ENCODE measurements at regions not wholly inside any gene's neighbourhood (a gene's known extent, or its start where the extent isn't known, plus 50 kb on each side); places are given as distances from the start of the nearest gene placed in this dataset.
"Not testable (repeated sequence)": the region's sequence is repeated elsewhere in the genome, so short reads cannot be mapped to it uniquely, and the experiment has no call there.

DNA sequence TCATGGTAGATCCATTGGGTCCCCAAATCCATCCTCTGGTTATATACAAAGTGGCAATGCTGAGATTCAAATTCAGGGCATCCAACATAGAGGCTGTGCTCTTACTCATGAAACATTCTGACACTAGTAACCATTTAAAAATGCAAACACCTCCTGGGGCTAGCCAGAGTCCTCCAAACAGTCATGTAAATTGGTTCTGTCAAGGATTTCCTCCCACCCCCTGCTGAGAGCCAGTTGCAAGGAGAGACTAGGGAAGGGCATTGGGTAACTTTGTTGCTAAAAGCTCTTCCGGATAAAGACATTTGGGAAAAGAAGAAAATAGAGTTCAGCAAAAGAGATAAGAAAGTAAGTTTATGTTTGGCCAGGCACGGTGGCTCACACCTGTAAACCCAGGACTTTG, 58.3 kb downstream of the ART5 start:
- not testable (repeated sequence) for DNase-seq

DNA sequence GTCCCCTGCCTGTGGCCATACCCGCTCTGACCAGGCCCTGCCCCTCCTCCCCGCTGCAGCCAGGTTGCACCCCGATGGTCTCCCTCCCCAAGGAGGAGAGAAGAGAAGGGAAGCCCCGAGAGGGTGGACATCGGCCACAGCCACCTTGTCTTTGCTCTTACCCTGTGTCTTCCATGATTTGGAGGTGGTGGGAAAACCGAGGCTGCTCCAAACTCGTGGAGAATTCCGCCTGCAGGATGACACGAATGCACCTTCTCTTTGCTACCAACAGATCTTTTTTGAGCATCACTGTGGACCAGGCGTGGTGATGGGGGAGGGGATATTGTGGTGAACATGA, 60.4 kb downstream of the ART5 start:
- DNase-seq, result not testable (repeated sequence)

DNA sequence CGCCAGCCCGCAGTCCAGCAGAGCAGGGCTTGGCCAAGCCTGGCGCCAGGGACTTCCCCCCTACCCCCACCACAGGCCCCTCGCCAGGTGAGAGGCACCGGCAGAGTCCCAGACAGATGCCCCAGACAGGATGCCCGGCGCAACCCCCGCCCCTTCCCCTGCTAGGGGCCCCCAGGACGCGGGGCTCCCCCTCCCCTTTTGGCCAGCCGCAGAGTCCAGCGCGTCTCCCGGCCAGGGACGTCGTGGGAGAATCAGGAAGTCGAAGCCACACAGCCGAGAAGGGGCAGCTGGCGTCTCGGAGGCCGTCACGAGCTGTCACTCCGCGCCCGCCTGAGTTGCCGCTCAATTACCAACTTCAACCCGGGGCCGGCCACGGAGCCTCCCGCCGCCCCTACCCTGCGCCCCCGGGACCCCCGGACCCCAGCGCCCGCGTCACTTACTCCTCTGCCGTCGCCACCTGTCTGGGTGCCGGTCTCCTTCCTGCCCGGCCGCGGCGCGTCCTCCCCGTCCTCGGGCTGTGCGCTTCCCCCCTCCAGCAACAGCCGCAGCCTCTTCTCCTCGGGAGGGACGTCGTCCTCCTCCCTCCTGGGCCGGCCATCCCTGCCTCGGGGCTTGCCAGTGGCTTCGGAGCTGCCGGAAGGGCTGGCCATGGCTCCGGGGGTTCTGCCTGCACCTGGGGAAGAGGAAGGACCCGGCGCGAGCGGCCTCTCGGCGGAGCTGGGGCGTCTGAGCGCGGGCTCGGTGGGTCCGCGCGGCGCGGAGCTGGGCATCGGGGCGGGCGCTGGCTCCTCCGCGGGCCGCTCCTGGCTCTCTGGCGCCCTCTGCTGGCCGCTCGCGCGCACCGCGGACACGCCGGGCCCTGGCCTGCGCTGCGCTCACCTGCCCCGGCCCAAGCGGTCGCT, 61.1 kb downstream of the ART5 start:
- DNase-seq, result peak; percentile 72 to 75

DNA sequence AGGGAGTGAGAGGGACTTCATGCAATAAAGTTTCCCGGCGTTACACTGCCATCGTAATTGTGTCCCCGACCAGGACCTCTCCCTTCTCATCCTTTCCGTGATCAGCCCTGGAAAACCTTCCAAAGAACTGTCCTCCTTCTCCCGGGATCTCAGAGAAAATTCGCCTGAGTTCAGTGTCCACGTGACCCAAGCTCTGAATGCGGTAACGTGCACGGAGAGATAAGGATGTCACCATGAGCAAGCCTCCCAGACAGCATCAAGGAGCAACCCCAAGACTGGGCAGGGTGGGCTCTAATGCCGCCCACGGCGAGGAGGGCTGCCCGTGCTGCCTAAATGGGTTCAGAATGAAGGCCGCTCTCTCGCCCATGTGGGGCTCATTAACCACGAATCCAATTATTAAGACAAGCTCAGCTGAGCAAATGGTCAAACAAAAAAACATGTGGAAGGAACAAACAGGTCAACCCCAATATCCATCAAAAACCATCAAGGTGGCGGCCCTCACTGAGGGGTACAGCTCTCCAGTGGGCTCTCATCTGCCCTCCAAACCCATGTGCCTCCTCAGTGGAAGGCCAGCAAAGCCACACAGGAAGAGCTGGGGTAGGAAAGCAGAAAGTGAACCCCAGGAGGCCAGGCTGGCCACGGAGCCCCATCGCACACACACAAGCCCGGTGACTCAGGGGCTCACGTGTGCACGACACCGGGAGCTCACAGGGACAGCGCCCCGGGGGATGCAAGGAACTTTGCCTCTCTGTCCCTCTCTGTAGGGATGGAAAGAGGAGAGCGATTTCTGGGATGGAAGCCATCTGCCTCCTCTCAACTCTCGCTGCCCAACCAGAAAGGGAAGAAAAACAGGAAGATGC, 62.0 kb downstream of the ART5 start:
- DNase-seq, result not testable (repeated sequence)

DNA sequence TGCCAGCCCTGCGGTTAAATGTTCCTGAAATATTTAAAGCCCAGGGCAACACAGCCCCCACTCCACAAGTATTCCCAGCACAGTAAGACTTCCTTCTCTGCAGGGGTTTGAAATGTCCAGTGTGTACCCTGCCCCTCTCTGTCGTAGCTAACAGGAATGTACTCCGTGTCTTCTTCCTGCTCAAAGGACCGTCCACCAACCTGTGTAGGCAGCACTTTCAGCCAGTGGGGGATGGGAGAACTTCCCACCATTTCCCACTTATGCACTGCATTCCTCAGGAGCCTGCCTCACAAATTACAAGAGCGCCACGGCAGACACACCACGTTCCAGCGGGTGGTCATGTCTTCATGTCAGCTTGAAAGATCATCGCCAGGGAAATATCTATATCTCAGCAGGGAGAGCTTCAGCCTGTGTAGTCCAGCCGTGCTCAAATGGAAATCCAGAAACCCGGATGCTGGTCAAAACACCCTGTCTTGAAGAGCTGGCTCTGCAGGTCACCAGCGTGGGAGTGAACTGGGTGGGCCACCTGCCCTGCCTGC, 65.7 kb downstream of the ART5 start:
- DNase-seq, result not testable (repeated sequence)

DNA sequence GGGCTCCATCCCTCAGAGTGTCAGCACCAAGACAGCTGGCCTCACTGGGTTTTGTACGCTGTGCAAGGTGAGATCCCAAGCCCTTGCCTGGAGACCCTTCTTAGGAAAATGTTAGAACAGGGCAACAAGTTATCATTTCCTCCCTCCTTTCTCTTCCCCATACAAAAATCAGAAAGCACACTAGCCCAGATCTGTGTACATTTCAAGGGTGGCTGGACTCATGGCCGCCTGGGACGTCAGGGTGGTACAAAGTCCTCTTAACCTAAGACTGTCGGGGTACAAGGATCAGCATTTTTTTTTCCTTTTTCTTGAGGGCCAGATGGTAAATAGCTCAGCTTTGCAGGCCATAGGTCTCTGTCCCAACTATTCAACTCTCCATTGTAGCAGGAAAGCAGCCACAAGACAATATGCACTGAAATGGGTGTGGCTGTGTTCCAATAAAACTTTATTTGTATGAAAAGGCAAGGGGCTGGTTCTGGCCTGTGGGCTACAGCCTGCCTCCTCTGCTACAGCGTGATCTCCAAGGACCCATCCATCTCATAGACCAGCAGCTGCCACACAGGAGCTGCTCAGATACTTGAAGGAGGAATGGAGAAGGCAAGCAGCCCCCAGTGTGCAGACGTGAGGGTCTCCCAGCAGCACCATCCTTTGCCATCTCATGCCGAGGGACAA, 68.7 kb downstream of the ART5 start:
- not testable (repeated sequence) for DNase-seq

DNA sequence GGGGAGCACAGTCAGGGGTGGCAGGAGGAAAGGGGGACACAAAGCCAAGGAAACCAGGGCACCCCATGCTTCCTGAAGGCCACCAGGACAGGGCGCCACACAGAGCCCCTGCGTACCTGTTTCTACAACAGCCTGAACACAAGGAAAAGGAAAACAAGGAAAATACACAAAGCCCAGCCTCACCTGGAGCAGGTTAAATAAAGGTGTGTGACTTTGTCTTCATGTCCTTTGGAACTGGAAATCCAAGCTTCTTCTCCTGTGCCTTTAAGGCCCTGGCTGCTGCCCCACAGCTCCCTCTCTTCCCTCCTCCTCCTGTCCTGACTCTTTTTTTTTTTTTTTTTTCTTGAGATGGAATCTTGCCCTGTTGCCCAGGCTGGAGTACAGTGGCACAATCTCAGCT, 70.0 kb downstream of the ART5 start:
- DNase-seq, result not testable (repeated sequence)

DNA sequence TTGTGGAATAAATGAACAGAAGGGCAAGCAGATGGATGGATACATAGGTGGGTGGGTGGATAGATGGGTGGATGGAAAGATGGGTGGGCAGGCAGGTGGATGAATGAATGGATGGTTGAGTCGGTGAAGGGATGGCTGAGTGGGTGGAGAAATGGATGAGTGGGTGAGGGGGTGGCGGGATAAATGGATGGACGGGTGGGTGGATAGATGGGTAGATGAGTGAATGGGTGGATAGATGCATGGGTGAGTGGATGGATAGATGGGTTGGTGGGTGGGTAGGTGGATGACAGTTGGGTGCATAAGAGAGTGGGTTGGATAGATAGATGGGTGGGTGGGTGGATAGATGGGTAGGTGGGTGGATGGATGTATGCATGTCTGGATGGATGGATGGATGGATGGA, 76.0 kb downstream of the ART5 start:
- DNase-seq, result not testable (repeated sequence)

DNA sequence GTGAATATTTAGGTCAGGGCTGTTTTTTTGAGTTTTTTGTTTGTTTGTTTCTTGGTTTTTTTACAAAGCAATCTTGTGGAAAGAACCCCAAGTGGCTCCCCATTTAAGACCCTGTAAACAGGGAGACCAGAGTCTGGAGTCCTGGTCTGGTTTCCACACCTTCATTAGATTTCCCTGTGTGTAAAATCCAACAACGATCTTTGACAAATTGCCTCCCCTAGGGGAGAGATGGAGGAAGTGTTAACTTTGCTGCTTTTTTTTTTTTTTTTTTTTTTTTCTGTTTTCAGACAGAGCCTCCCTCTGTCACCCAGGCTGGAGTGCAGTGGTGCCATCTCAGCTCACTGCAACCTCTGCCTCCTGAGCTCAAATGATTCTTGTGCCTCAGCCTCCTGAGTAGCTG, 77.4 kb downstream of the ART5 start:
- DNase-seq, result not testable (repeated sequence)

DNA sequence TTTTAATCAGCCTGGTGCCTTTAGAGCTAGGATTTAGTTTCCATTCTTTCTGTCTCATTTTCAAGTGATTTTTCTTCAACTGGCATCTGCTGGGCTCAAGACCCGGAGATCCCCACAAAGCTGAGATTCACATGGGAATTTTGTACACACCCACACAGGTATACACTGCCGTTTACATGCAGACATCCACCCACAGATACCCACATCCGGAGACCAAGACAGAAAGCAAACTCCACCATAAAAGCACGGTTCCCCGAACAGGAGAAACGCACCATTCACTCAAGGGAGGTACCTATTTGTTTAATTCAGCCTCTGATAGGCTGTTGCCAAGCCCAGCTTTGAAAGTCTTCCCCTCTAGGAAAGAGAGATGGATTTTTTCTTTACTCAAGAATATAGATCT, 87.2 kb downstream of the ART5 start:
- peak; percentile 7 to 44 for DNase-seq

DNA sequence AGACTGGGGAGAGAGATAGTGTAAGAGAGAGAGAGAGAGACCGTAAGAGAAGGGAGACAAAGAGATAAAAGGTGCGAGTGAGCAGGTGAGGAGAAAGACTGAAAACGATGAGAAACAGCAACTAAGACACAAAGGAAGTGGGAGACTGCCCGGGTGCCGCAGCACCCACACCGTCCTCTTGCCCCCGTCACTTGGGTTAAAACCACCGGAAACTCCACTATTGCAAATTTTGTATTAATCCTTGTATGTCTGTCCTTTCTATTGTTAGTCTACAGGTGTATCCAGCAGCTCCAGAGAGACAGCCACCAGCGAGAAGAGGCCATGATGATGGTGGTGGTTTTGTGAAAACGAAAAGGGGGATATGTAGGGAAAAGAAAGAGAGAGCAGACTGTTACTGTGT, 96.8 kb downstream of the ART5 start:
- DNase-seq, result not testable (repeated sequence)

DNA sequence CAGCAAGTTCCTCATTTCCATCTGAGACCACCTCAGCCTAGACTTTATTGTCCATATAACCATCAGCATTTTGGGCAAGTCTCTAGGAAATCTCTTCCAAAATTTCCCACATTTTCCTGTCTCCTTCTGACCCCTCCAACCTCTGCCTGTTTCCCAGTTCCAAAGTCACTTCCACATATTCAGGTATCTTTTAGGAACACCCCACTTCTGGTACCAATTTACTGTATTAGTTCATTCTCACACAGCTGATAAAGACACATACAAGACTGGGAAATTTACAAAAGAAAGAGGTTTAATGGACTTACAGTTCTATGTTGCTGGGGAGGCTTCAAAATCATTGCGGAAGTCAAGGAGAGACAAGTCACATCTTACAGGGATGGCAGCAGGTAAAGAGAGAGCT, 103.6 kb downstream of the ART5 start:
- not testable (repeated sequence) for DNase-seq

DNA sequence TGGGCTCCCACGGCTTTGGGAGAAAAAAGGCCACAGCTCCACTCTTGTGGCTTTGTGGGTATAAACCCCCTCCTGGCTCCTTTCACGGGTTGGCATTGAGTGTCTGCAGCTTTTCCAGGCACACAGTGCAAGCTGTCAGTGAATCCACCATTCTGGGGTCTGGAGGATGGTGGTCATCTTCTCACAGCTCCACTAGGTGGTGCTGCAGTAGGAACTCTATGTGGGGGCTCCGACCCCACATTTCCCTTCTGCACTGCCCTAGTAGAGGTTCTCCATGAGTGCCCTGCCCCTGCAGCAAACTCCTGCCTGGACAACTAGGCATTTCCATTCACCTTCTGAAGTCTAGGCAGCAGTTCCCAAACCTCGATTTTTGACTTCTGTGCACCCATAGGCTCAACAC, 104.5 kb downstream of the ART5 start:
- DNase-seq, result not testable (repeated sequence)

DNA sequence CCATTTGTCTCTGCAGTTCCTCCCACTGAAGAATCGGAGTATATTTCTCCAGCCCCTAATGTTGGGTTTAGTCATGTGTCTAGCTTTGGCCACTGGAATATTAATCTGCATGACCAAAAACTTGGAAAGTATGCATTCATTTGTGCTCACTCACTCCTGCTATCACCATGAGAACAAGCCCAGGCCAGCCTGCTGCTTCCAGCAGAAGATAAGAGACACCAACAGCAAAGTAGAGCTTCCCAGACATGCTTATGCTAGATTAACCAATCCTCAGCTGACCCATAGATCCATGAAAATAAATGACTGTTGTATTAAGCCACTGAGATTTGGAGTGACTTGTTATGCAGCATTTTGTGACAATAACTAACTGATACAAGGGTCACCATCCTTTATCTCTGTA, 108.8 kb downstream of the ART5 start:
- DNase-seq, result not testable (repeated sequence)

DNA sequence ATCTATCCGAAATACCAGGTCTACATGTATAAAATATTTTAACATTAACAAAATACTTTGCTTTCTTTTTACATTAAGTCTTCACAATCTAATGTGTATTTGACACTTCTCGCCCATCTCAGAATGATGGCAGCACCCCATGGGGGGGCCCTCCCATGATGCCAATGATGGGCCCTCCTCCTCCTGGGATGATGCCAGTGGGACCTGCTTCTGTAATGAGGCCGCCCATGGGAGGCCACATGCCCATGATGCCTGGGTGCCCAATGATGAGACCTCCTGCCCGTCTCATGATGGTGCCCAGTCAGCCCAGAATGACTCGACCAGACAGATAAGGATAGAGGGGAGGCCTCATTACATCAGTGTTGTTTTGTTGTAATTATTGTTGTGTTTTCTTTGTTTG, 110.5 kb downstream of the ART5 start:
- not testable (repeated sequence) for DNase-seq

DNA sequence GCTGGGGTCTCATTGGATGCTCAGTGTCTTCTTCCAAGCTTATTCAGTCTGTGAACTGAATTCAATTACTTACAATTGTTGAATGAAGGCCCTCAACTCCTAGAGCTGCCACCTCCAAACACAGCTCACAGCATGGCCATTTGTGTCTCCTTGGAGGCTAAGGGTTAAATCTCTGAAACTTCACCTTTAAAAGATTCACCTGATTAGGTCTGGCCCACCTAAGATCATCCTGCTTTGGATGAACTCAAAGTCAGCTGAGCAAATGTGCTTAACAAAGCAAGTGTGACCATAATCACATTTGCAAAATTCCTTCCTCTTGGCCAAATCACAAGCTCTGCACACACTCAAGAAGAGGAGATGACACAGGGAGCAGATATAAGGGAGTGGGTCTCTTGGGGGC, 118.2 kb downstream of the ART5 start:
- not testable (repeated sequence) for DNase-seq

DNA sequence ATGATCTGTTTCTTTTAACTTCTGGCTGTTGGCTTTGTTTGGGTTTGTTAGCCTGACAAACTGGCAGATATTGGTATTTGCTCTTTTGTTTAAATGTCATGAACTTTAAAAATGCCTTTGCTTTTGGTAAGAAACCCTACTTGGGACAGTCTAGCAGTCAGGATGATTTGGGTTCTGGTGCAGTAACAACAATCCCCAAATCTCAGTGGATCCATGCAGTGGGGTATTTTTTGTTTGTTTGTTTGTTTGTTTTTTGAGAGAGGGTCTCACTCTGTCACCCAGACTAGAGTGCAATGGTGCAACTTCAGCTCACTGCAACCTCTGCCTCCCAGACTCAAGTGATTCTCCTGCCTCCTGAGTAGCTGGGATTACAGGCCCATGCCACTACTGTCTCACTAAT, 120.9 kb downstream of the ART5 start:
- DNase-seq, result not testable (repeated sequence)

DNA sequence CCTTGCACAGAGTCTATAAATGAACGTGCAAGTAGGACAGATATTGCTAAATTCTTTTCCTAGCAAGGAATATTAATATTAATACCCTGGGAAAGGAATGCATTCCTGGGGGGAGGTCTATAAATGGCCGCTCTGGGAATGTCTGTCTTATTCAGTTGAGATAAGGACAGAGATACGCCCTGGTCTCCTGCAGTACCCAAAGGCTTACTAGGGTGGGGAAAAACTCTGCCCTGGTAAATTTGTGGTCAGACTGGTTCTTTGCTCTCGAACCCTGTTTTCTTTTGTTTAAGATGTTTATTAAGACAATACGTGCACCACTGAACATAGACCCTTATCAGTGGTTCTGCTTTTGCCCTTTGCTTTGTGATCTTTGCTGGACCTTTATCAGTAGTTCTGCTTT, 122.0 kb downstream of the ART5 start:
- DNase-seq, result not testable (repeated sequence)

DNA sequence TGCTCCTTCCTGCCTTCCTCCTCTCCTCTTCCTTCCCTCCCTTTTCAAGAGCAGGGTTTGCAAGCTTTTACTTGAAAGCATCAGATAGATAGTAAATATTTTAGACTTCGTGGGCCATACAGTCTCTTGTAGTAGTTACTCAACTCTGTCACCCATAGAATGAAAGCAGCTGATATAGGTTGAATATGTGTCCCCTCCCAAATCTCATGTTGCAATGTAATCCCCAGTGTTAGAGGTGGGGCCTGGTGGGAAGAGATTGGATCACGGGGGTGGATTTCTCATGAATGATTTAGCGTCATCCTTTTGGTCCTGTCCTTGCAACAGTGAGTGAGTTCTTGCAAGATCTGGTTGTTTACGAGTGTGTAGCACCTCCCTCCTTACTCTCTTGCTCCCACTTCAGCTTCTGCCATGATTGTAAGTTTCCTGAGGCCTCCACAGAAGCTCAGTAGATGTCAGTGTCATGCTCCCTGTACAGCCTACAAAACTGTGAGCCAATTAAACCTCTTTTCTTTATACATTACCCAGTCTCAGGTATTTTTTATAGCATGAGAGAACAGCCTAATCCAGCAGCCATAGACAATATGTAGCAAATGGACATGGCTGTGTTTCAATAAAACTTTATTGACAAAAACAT, 124.7 kb downstream of the ART5 start:
- not testable (repeated sequence) for DNase-seq

DNA sequence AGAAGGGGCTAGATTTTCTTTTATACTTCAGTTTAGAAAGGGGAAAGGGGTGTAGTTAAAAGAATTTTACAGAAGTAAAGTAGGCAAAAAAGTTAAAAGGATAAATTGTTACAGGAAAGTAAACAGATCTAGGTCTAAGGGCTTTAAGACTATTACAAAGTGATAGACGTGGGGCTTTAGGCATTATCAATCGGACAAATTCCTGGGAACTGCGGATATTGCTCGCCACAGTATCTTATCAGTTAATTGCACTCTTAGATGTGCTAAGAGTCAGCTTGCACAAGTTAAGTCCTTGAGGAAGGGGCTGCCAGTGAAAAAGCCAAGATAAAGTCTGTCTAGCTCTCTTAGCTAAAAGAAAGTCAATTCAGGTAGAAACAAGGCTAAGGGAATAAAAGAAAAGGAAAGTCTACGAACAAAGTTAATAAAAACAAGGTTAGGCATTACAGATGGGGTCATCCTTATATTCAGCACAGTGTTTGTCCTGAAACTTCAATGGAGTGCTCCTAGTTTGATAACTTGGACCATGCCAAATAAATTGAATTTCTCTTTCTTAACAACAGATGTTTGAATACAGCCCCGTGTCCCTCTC, 125.4 kb downstream of the ART5 start:
- not testable (repeated sequence) for DNase-seq

DNA sequence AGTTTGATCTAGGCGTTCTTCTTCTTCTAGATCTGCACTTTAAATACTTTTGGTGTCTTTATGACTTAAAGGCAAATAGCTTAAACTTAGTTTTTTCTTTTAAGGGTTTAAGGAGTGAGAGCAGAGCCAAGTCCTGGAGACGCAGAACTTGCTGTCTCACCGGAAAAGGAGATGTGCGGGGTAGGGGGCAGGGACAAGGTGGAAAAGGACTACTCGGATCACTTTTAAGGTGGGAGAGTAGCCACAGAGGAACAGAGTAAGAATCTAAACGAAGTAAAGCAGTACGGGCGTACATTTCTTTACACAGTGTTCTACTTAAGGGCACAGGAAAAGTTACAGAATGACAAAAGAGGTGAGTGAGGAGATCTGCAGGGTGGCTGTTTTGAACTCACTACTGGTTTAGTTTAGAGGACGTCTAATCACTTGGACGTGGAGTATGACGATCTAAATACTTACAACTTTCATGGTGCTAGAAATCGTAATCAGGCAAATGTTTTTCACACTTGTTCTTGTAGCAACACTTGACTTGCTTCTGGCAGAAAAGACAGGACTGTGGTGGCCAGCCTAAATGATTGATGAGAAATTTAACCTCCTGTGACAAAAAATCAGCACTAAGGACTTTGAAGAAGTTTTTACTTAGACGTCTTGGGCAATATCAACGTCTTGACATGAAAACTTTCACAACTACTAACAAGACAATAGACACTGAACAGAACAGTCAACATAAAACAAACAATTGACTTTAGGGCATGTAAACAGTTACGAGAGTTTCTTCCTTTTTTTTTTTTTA, 127.0 kb downstream of the ART5 start:
- not testable (repeated sequence) for DNase-seq
